ENCODE measurements at regions not wholly inside any gene's neighbourhood (a gene's known extent, or its start where the extent isn't known, plus 50 kb on each side); places are given as distances from the start of the nearest gene placed in this dataset.
A peak's percentile ranks its signal among the peaks of the same experiment; 100 is the strongest.

DNA sequence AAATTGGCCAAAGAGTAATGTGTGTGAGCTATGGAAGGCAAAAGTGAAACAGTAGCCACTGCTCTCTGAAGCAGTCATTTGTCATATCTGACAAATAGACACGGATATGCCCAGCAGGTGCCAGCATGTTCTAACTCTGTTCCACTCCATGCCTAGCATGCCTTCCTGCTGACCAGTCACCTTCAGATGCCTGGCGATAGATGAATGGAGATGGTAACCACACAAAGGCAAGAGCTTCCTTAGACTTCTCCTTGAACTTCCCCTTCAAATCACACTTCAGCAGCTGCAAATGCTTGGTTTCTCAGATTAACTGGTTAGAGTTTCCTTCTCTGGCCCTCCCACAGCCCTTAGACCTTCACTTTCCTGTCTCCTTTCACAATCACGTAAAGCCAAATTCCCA is 429.9 kb downstream of the DAD1 start:
- DNase-seq (ENCODE audit: low read depth in 2 of 2), result no peak

DNA sequence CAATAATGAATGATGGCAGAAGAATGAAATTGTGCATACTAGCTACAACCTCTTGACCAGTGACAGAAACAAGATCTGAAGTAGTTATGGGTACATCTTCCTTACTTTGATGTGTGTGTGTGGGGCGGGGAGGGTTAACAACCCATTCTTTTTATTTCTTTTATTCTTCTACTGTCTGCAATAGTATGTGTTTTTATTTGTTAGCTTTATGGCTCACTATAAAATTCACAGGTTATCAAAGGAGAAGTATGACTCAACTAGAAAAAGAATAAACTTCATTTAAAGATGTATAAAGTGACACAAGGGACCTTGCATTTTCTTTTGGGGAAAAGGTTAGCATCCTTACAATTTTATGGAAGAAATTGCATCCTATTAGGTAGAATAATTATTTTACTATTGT is 430.5 kb downstream of the DAD1 start:
- no peak for DNase-seq (ENCODE audit: low read depth in 2 of 2)

DNA sequence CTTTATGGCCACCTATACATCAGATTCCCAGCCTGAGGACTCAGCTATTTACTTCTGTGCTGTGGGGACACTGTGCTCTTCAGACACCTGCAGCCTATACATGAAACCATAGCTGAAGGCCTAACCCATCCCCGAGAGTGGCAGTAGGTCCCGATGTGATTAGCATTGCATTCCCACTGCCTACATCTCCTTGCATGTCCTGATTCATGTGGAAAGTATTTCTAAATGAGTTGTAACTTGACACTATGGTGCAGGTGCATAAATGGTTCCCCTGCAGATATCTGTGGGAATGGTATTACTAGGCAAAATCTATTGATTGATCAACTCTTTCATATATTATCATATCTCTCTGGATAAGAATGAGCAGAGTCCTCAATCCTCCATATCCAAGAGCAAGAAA is 433.5 kb downstream of the DAD1 start:
- no peak for DNase-seq (ENCODE audit: low read depth in 2 of 2)

DNA sequence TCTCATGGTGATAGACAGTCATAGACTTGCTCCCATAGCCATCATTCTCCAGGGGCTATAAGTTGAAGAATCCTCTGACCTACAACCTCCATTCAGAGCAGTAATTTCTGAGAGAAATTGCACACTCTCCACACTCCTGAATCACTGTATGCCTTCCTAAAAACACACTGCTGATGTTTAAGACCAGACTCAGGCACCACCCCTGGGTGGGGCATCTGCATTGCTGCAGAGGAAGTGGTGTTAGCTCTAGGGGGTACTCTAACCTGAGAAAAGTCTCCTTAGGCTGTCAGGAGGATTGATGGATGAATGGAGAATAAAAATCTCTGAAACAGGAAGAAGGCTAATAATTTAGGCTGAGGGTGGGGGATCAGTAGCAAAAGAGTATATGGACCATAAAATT is 436.1 kb downstream of the DAD1 start:
- DNase-seq (ENCODE audit: low read depth in 2 of 2), result no peak

DNA sequence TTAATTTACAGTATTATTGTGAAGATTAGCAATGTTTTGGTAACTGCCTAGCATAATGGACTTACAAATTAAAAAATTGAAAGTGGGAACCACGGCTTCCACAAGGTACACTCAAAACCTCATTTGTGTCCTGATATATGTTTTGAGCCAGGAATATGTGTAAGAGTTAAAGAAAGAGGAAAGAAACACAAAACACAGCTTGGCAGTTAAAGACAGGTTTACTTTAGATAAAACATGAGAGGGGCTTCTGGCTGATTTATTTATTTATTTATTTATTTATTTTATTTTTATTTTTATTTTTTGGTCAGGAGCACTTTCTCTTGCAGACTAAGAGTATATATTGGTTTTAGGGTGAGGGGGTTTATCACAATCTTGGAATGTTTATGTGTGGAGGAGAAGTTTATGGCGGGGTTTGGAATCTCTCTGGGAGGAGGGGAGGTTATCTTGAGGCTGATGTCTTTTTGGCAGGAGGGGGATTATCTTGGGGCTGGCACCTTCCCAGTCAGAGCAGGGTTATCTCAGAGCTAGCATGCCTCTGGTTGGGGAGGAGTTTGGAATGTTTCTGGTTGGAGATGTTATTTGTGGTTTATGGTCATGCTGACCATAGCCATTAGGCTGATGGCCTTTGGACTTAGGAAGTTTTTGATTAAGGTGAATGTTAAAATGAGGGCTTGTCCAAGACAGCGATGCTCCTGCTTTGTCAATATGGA is 436.7 kb downstream of the DAD1 start:
- no peak for DNase-seq (ENCODE audit: low read depth in 2 of 2)

GRCh38 chr14:22151121-22151520 is 437.9 kb downstream of the DAD1 start:
- DNase-seq (ENCODE audit: low read depth in 2 of 2), result no peak

GRCh38 chr14:22149058-22149457 is 440.0 kb downstream of the DAD1 start:
- no peak for DNase-seq (ENCODE audit: low read depth in 2 of 2)

DNA sequence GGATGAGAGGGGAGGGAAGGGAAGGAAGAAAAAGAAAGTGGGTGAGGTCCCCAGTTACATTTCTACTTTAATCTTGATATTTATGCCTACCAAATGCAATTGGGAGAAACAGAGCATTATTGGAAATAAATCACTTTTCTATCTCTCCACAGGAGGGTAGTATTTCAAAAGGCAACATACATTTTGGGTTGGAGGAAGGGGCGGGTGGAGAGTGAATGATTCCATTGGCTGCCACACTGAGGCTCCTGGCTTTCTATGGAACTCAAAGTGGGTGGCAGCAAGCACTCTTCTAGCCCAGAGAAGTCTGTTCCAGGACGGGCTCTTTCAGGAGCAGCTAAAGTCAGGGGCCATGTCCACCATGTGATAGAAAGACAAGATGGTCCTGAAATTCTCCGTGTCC is 441.3 kb downstream of the DAD1 start:
- no peak for DNase-seq (ENCODE audit: low read depth in 2 of 2)

GRCh38 chr14:22143363-22143762 is 445.7 kb downstream of the DAD1 start:
- no peak for DNase-seq (ENCODE audit: low read depth in 2 of 2)

- no peak for DNase-seq (ENCODE audit: low read depth in 2 of 2)
Observed at GRCh38 chr14:22140633-22141032, 448.4 kb downstream of the DAD1 start.

DNA sequence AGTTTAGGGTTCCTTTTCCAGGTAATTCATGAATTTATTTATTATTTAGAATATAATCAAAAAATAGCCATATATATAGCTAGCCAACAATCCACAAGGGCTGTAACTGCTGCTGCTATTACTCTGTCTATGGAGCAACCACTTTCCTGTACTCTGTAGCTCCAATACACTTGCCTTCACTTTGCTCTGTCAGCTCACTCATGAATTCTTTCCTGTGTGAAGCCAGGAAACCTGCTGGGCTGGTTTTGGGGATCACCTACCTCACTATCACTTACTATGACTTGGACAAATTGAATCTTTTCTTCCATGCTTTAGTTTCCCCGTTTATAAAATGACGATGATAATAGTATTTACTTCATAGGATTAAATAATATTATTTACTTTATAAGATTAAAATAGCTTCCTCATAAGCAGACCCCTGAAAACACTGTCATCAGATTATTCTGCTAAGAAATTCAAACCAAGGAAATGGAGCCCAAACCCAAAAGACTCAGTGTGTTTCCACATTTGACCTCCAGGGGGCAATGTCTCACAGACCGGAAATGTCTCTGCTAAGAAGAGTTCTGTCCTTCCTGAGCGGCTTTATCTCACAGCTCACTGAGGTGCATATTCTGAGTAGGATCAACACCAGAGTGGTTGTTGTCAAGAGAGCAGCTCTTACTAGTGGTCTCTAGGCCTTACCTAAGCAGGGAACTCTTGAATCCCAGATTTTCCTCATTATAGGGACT is 457.1 kb downstream of the DAD1 start:
- no peak for DNase-seq (ENCODE audit: low read depth in 2 of 2)

DNA sequence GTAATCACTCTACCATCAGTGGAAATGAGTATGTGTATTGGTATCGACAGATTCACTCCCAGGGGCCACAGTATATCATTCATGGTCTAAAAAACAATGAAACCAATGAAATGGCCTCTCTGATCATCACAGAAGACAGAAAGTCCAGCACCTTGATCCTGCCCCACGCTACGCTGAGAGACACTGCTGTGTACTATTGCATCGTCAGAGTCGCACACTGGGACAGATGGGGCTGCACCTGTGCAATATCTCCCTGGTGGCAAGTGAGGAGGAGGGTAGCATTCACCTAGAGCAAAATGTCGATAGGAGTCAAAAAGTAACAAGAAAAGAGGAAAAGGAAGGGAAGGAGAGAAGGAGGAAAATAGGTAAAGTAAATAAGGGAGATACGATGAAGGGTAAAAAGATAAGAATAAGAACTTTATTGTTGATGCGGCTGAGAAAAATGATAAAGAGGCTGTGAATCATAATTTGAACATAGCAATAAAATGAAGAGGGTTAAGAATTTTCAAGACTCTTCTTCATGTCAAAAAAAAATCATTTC is 450.5 kb upstream of the OR4E1 start:
- DNase-seq (ENCODE audit: low read depth in 2 of 2), result no peak

DNA sequence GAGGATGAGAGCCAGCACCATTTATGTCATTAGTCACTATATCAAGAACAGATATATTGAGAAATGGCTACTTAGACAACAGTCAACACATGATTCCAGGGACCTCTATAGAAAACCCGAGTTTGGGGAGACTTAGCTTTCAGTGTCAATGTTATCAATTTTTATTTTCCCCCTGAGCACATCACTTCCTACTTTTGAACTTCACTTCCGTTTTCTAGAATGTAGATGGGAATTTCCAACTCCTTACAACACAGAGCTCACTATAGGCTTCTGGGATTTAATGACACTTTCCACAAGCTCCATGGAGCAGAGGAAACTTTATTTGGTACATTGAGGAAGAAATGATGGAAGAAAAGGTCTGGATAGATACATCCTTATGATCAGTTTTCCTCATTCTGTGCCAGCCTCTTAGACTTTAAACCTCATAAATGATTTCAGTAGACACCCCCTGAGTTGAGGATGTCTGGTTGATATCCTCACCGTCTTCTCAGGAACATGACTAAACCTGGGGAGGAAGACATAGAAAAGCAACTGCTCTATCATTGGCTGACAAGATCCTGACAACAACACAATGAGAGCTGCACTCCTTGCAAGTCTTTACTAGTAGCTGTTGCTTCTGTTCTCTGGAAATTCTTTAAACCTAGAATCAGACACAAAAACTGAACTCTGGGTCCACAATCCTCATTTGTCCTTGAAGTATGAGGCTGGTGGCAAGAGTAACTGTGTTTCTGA is 449.4 kb upstream of the OR4E1 start:
- no peak for DNase-seq (ENCODE audit: low read depth in 2 of 2)

GRCh38 chr14:22122227-22122818 is 448.7 kb upstream of the OR4E1 start:
- no peak for DNase-seq (ENCODE audit: low read depth in 2 of 2)

DNA sequence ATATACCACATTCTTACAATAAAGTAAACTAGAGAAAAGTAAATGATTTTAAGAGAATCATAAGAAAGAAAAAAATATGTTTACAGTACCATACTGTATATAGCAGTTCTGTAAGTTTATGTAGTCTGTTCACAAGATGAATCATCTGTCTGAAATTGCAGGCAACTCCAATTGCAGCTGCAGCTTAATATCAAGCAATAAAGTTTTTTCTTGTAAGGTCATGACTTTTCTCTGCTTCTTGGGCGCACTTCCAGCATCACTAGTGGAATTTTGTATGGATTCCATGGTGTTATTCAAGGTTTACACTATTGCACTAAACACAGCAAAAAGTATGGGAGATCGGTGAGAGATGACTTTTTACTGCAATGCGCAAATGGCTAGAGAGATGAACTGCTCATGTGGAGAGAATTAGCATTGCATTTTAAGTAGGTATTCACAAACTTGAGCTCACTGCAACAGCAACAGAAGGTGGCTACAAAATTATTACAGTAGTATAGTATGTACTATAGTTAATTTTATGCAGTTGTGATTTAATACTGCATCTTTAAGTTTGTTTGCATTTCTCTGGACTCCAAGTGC is 445.4 kb upstream of the OR4E1 start:
- DNase-seq (ENCODE audit: low read depth in 2 of 2), result no peak

GRCh38 chr14:22113401-22113800 is 439.8 kb upstream of the OR4E1 start:
- DNase-seq (ENCODE audit: low read depth in 2 of 2), result no peak

DNA sequence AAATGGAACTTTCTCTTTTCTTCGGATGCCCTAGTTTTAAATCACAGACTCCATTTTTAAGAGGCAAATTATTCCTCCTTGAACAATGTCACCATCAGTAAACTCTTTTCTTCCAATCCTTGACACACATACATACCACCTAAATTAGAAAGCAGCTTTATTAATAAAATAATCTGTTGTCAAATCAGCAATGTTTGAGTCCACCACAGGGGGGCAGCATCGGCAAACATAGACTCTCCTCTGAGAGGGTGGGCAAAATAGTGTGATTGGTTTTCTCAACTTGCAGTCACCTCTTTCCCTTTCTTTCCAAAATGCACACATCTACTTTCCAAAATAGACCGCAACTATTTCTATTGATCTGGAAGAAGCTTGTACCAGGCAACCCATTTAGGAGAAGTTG is 438.4 kb upstream of the OR4E1 start:
- peak in 1 of 2 donors; percentile 19 for DNase-seq (ENCODE audit: low read depth in 2 of 2)

GRCh38 chr14:22107753-22108152 is 434.1 kb upstream of the OR4E1 start:
- DNase-seq (ENCODE audit: low read depth in 2 of 2), result no peak

DNA sequence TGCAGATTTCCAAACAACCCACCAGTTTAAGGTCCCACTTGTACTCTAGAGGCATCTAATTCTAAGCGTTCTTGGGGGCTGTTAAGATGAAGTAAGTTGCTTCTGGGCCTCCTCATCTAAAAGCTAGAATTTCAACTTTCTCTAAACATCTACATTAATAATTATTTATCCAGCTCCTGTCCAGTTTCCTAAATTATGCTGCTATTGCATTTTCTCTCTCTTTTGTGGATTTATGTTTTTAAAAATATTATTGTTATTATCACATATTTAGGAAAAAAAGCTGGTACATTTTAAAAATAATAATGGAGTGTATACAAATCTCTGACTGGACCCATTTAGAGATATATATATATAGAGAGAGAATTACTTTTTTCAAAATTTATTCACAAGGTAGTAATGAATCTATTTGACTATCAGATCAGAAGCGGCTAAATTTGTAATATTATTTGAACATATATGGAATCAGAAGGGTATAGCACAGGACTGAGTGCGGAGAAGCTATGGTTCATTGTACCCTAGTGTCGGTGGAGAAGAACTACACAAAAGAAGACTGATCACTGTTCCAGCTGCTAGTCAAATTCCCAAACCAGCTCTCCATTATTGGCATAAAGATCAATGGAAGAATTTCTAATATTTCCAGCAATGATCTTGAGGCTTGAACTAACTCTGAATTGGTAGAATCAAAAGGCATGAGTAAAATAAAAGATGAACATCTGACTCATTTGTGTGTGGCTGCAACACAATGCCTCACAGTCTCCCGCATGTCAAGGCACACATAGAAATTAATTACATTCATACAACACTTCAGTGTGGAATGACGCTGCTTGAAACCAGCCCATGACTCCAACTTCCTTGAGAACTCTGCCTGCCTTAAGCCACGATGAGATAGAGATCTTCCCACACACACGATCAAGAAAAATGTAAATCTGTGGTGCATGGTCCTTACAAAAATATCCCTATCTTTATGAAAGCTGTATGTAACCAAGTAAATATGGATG is 433.4 kb upstream of the OR4E1 start:
- no peak for DNase-seq (ENCODE audit: low read depth in 2 of 2)

GRCh38 chr14:22105624-22106006 is 432.0 kb upstream of the OR4E1 start:
- no peak for DNase-seq (ENCODE audit: low read depth in 2 of 2)

Measured in stimulated activated CD8-positive, alpha-beta memory T cell treated with anti-CD3 and anti-CD28 coated beads, Interleukin-15, amount 100 ng/mL, for 4 hours (primary cell).